ENCODE measurements at regions not wholly inside any gene's neighbourhood (a gene's known extent, or its start where the extent isn't known, plus 50 kb on each side); places are given as distances from the start of the nearest gene placed in this dataset.

DNA sequence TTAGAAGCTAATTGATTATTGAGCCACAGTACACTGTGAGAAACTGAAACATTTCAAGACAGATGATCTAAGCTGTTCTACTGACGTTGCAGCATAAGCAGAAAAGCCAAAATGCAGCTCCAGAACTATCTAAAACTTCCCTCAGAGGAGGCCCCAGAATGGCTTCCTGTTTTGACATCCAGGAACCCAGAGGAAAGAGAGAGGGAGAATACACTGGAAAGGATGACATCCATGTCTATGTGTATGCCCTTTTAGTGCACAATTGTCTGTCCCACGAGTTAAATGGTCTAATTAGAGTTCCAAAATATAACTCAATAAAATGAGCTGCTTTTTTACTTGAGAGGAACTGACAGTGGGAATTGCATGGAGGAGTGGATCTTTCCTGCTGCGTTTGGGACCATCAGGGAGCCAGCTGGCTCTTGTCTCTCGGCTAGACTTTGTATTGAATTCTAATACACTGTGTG is 688.1 kb downstream of the ZNF385D start:
- no peak overlapping the region for H3K4me2 ChIP-seq (ENCODE audit: insufficient read depth in 1 of 2, low read depth in 2 of 2, low read length in 2 of 2)
- WGBS, 2 experiments (ENCODE audit: extremely low coverage in 1 of 2, insufficient coverage in 1 of 2, insufficient read length in 1 of 2, insufficient replicate concordance in 2 of 2, low coverage in 1 of 2, low lambda C conversion rate in 2 of 2, missing lambda C conversion rate in 1 of 2): 83% methylated on average over 4 of the region's 4 CpGs; no CpG with 5 or more reads in 1 of the 2 experiments
- H3K4me3 ChIP-seq (ENCODE audit: extremely low read depth in 1 of 4, insufficient read depth in 2 of 4, low read depth in 3 of 4, low read length in 4 of 4): no peak overlapping the region
- no peak overlapping the region for H3K14ac ChIP-seq (ENCODE audit: insufficient read length)
- no peak overlapping the region for H3K56ac ChIP-seq (replicated peaks; ENCODE audit: insufficient read length, low read depth, low read length)
- ChIA-PET POLR2A (ENCODE audit: partially characterized antibody) (no interaction called here), CTCF (ENCODE audit: partially characterized antibody) (interaction anchor here (1.7 kb wide), 1 partner anchor 46 kb away, joined by 8 read pairs; no protein-coding TSS in a partner anchor)
- no peaks in the 10 kb centered on the region for H3K23me2 ChIP-seq (ENCODE audit: low read depth, low read length)
- no peaks in the 10 kb centered on the region for H3K9me3 ChIP-seq (ENCODE audit: insufficient read depth in 2 of 2, low read depth in 1 of 2, low read length in 1 of 2)
- no peaks in the 10 kb centered on the region for H3K27me3 ChIP-seq (replicated peaks in 1 of 4; ENCODE audit: control insufficient read depth in 3 of 4, extremely low read depth in 1 of 4, insufficient read depth in 3 of 4, low read length in 3 of 4)
- H3K23ac ChIP-seq (ENCODE audit: insufficient read length): no peak overlapping the region
- H2AK5ac ChIP-seq (ENCODE audit: low read depth, low read length): no peak overlapping the region
- H4K20me1 ChIP-seq (replicated peaks in 1 of 2; ENCODE audit: control insufficient read depth in 1 of 2, insufficient read depth in 2 of 2, low read length in 2 of 2): no peaks in the 10 kb centered on the region
- H3K18ac ChIP-seq (ENCODE audit: extremely low read depth, low read length): no peak overlapping the region
- H2BK5ac ChIP-seq (ENCODE audit: low read depth, low read length): no peak overlapping the region
- no peak overlapping the region for H3K9ac ChIP-seq (replicated peaks in 1 of 4; ENCODE audit: extremely low read depth in 1 of 4, low read depth in 3 of 4, low read length in 3 of 4)
- H2AFZ ChIP-seq (ENCODE audit: low read length): 0 out of 2 replicates have a peak overlapping the region, but pooled peaks have one; percentile 46
- no peaks in the 10 kb centered on the region for H3K36me3 ChIP-seq (ENCODE audit: control insufficient read depth in 2 of 4, insufficient read depth in 4 of 4, low read length in 3 of 4)
- H3K4me1 ChIP-seq (replicated peaks in 1 of 4; ENCODE audit: control insufficient read depth in 3 of 4, insufficient read depth in 4 of 4, low read length in 3 of 4): no peaks in the 10 kb centered on the region
- FAIRE-seq: no peak
- no peak overlapping the region for H2BK12ac ChIP-seq (ENCODE audit: low read depth, low read length)
- H3K79me2 ChIP-seq (ENCODE audit: control insufficient read depth in 1 of 2, insufficient read depth in 2 of 2, low read length in 2 of 2): no peaks in the 10 kb centered on the region
- no peak overlapping the region for H4K91ac ChIP-seq (replicated peaks; ENCODE audit: insufficient read length, low read length)
- H2BK20ac ChIP-seq (ENCODE audit: low read length): no peak overlapping the region
- TF ChIP-seq RNF2 (IDR thresholded peaks at IDR 0.05; ENCODE audit: borderline replicate concordance, low read depth, low read length, missing control alignments, poor library complexity, severe bottlenecking) (no peak), BRCA1 (IDR thresholded peaks at IDR 0.05; ENCODE audit: low read depth, low read length) (no peak), POU5F1 (IDR thresholded peaks at IDR 0.05; ENCODE audit: low read depth, low read length) (no peak), GABPA (IDR thresholded peaks at IDR 0.05; ENCODE audit: borderline replicate concordance, insufficient read depth, low read length) (no peak), EZH2 (IDR thresholded peaks at IDR 0.05; ENCODE audit: low read depth, low read length, severe bottlenecking) (no peak), BACH1 (IDR thresholded peaks at IDR 0.05; ENCODE audit: low read length) (no peak), TAF1 (IDR thresholded peaks at IDR 0.05; ENCODE audit: low read depth, low read length) (no peak), KDM5A (IDR thresholded peaks at IDR 0.05; ENCODE audit: low read length) (no peak), KDM1A (IDR thresholded peaks at IDR 0.05; ENCODE audit: borderline replicate concordance, low read length) (no peak), ASH2L (IDR thresholded peaks at IDR 0.05; ENCODE audit: low read length) (no peak), FOSL1 (IDR thresholded peaks at IDR 0.05; ENCODE audit: insufficient read depth, low read depth, low read length) (no peak), TEAD4 (IDR thresholded peaks at IDR 0.05; ENCODE audit: low read depth, low read length) (no peak)
- TF ChIP-seq, protein P1, sequence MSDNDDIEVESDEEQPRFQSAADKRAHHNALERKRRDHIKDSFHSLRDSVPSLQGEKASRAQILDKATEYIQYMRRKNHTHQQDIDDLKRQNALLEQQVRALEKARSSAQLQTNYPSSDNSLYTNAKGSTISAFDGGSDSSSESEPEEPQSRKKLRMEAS (IDR thresholded peaks at IDR 0.05): no peak
- no peak overlapping the region for H2BK120ac ChIP-seq (replicated peaks; ENCODE audit: low read depth, low read length)
- no peak overlapping the region for H3K27ac ChIP-seq (ENCODE audit: low read depth, low read length)
- no peak for DNase-seq (ENCODE audit: low read depth in 1 of 2, low spot score in 2 of 2)
- H4K8ac ChIP-seq (ENCODE audit: extremely low read depth, insufficient read depth, low read length): no peak overlapping the region
- no peak overlapping the region for H3K4ac ChIP-seq (replicated peaks; ENCODE audit: insufficient read length, low read depth, low read length)
- no peaks in the 10 kb centered on the region for H3K79me1 ChIP-seq (ENCODE audit: low read depth, low read length)
- H4K5ac ChIP-seq (ENCODE audit: insufficient read length, low read depth, low read length): no peak overlapping the region
- H2BK15ac ChIP-seq (ENCODE audit: low read length): no peak overlapping the region
